Osteoblast (primary cell): ENCODE measurements at regions not wholly inside any gene's neighbourhood (a gene's known extent, or its start where the extent isn't known, plus 50 kb on each side); places are given as distances from the start of the nearest gene placed in this dataset.

Experiments
- DNase-seq: peaks from one replicate; pipeline ENCODE4 v3.0.0; 2011; ENCODE audit warnings: low spot score, mixed read lengths; ENCODE audit not compliant: insufficient read length; ENCODE audit errors: missing footprints
- H2AFZ ChIP-seq: 2 replicates; pipeline ENCODE4 v1.6.0; 2011; ENCODE audit warnings: mild to moderate bottlenecking, low read length
- H3K27ac ChIP-seq: 2 replicates; pipeline ENCODE4 v1.5.1; 2011; ENCODE audit warnings: mild to moderate bottlenecking, low read depth, low read length, moderate library complexity
- H3K27me3 ChIP-seq: 2 replicates; pipeline ENCODE4 v1.6.0; 2012; ENCODE audit warnings: mild to moderate bottlenecking, control low read depth, inconsistent platforms, low read length, moderate library complexity; ENCODE audit not compliant: insufficient read depth
- H3K36me3 ChIP-seq: 2 replicates; pipeline ENCODE4 v1.5.1; 2011; ENCODE audit warnings: mild to moderate bottlenecking, low read length, control low read depth, moderate library complexity; ENCODE audit not compliant: insufficient read depth
- H3K4me1 ChIP-seq: 2 replicates; pipeline ENCODE4 v1.5.1; 2011; ENCODE audit warnings: mild to moderate bottlenecking, low read length, control low read depth, moderate library complexity; ENCODE audit not compliant: insufficient read depth
- H3K4me2 ChIP-seq: 2 replicates; pipeline ENCODE4 v1.6.0; 2011; ENCODE audit warnings: mild to moderate bottlenecking, low read length; ENCODE audit not compliant: insufficient read depth
- H3K4me3 ChIP-seq: fragments of 200-600 bp; sonication (generic); 3 replicates; pipeline ENCODE4 v1.5.1; 2012; ENCODE audit warnings: mild to moderate bottlenecking, low read length, inconsistent platforms; ENCODE audit not compliant: insufficient read depth
- H3K79me2 ChIP-seq: 2 replicates; pipeline ENCODE4 v1.6.0; 2012; ENCODE audit warnings: mild to moderate bottlenecking, low read length, control low read depth, inconsistent platforms; ENCODE audit not compliant: insufficient read depth
- H3K9me3 ChIP-seq: 2 replicates; pipeline ENCODE4 v1.5.1; 2011; ENCODE audit warnings: low read depth, low read length, control low read depth
- H4K20me1 ChIP-seq: 2 replicates; pipeline ENCODE4 v1.6.0; 2012; ENCODE audit warnings: mild to moderate bottlenecking, low read length, control low read depth; ENCODE audit not compliant: insufficient read depth
- TF ChIP-seq, protein P1 (sequence below): IDR thresholded peaks from 2 replicates; pipeline ENCODE4 v1.5.1; 2011; ENCODE audit warnings: mild to moderate bottlenecking, low read depth, low read length, moderate library complexity; ENCODE audit errors: extremely low read depth

DNA sequence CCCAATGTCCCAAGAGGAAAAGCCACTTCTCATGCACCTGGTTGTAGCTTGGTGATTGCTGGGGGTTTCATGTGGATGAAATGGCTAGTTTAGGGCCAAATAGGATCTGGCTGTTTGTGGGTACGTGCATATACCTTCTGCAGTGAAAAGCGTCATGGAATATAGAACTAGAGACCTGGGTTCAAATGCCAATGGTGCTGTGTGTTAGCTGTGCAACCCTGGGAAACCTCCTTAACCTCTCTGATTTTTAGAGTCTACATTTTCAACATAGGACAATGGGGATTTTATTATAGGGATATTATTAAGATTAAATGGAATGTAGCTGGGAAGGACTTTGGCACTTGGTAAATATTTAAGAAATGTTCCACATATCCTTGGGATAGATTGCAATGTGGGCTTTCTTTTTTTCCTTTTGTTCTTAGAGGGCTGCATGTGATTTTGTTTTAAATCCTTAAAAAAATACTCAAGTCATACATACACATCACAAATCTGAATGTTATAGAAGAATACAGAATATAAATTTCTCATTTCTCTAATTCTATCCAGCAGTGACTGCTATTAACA lies 112.6 kb upstream of the E2F8 start:
- Histone ChIP-seq H3K36me3 (no peaks in the 10 kb centered on the region), H3K9me3 (no peaks in the 10 kb centered on the region), H3K27ac (no peak overlapping the region), H2AFZ (no peak overlapping the region), H3K4me1 (no peaks in the 10 kb centered on the region), H3K4me3 (no peak overlapping the region), H3K79me2 (no peaks in the 10 kb centered on the region), H3K4me2 (no peak overlapping the region), H4K20me1 (no peaks in the 10 kb centered on the region), H3K27me3 (no peaks in the 10 kb centered on the region)
- no peak for DNase-seq
- TF ChIP-seq, protein P1, sequence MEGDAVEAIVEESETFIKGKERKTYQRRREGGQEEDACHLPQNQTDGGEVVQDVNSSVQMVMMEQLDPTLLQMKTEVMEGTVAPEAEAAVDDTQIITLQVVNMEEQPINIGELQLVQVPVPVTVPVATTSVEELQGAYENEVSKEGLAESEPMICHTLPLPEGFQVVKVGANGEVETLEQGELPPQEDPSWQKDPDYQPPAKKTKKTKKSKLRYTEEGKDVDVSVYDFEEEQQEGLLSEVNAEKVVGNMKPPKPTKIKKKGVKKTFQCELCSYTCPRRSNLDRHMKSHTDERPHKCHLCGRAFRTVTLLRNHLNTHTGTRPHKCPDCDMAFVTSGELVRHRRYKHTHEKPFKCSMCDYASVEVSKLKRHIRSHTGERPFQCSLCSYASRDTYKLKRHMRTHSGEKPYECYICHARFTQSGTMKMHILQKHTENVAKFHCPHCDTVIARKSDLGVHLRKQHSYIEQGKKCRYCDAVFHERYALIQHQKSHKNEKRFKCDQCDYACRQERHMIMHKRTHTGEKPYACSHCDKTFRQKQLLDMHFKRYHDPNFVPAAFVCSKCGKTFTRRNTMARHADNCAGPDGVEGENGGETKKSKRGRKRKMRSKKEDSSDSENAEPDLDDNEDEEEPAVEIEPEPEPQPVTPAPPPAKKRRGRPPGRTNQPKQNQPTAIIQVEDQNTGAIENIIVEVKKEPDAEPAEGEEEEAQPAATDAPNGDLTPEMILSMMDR: no peak

DNA sequence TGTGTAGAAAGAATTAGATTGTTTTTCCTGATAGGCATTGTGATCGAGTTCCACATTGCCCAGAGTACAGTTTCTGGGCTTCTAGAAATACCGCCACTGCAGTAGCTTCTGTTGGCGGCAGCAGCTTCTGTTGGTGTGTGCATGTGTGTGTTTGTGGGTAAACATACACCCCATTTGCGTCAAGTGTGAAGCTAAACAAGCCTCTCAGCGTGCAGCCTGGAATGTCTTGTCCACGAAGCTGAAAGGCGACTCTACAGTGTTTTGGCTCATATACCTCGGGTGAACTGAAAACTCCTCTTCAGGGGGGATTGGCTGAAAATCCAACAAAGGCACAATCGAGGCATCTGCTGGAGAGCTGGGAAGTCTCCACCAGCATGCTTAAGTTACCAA lies 112.0 kb upstream of the E2F8 start:
- no peak overlapping the region for H3K4me3 ChIP-seq
- H3K9me3 ChIP-seq: no peaks in the 10 kb centered on the region
- DNase-seq: no peak
- TF ChIP-seq, protein P1: no peak
- no peaks in the 10 kb centered on the region for H4K20me1 ChIP-seq
- no peak overlapping the region for H3K27ac ChIP-seq
- H3K4me1 ChIP-seq: no peaks in the 10 kb centered on the region
- H3K36me3 ChIP-seq: no peaks in the 10 kb centered on the region
- H3K27me3 ChIP-seq: no peaks in the 10 kb centered on the region
- H3K79me2 ChIP-seq: no peaks in the 10 kb centered on the region
- H2AFZ ChIP-seq: no peak overlapping the region
- H3K4me2 ChIP-seq: no peak overlapping the region

DNA sequence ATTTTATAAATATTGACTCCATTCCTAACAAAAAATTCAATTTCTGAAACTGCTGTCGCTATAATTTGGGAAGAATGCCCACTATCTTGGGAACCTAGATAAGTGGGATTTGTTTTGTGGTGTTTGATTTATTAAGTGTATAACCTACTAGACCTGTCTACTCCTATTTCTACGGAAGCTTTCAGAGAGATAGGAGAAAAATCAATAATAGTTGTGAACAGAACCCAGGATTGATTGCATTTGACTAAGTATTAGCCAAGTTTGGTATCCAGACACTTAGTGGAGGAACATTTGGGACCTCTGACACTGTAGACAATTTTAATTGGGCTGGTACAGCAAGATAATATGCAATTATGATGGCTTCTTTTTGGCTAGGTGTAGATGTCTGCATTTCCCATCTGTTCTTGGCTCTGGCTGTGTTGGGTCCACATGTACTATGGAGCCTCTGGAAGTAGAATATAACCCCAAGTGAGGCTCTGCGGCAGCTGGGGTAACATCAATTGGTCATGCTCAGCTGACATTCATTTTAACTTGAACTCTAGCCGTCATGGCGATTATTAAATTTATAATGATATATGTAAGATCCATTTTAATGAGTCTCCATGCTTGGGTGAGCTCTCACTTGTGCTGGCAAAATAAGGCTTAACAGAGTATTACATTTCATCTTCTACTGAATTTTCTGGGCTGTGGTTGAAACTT lies 111.5 kb upstream of the E2F8 start:
- Histone ChIP-seq H3K27me3 (peaks cover 5% of the 10 kb centered on the region), H2AFZ (no peak overlapping the region), H3K9me3 (no peaks in the 10 kb centered on the region), H3K4me2 (no peak overlapping the region), H3K36me3 (no peaks in the 10 kb centered on the region), H4K20me1 (no peaks in the 10 kb centered on the region), H3K27ac (no peak overlapping the region), H3K4me1 (no peaks in the 10 kb centered on the region), H3K4me3 (no peak overlapping the region), H3K79me2 (no peaks in the 10 kb centered on the region)
- TF ChIP-seq, protein P1: no peak
- no peak for DNase-seq

DNA sequence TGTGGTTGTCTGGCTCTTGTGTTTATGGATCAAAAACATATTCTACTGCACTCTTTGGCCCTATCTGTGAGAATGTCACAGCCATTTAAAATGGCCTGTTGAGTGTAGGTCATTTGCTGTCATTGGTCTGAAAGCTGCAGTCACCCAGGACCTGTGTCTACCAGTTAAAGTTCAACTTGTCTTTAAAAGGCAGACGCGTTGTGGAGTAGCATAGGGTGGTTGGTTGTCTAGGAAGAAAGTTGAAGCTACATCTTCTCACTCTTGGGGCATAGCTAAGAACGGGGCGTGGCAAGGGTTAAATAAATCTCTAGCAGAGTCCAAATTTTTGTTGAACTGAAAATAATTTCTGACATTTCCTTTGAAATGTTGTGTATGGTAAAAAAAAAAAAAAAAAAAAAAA lies 110.7 kb upstream of the E2F8 start:
- Histone ChIP-seq H3K27ac (no peak overlapping the region), H4K20me1 (no peaks in the 10 kb centered on the region), H3K36me3 (no peaks in the 10 kb centered on the region), H3K4me1 (no peaks in the 10 kb centered on the region), H3K4me3 (no peak overlapping the region), H3K27me3 (peaks cover 8% of the 10 kb centered on the region), H2AFZ (no peak overlapping the region), H3K9me3 (no peaks in the 10 kb centered on the region), H3K79me2 (no peaks in the 10 kb centered on the region), H3K4me2 (no peak overlapping the region)
- DNase-seq: no peak
- TF ChIP-seq, protein P1: no peak
